Peyer's patch (tissue), 4 donors: ENCODE measurements at regions not wholly inside any gene's neighbourhood (a gene's known extent, or its start where the extent isn't known, plus 50 kb on each side); places are given as distances from the start of the nearest gene placed in this dataset.
"Not testable (repeated sequence)": the region's sequence is repeated elsewhere in the genome, so short reads cannot be mapped to it uniquely, and the experiment has no call there.

Experiments
- DNase-seq, 3 donors: peaks; one replicate each; pipeline ENCODE4 v3.0.0-alpha.2; 2017 to 2019
- H3K27ac ChIP-seq, 4 donors: fragments of 200-600 bp; sonication (generic); one replicate each; pipeline ENCODE4 v1.5.1; 2016 to 2019
- H3K27me3 ChIP-seq, 2 donors: fragments of 200-600 bp; sonication (generic); one replicate each; pipeline ENCODE4 v1.5.1; 2019
- H3K36me3 ChIP-seq, 3 donors: fragments of 200-600 bp; sonication (generic); one replicate each; pipeline ENCODE4 v1.5.1; 2016 to 2019
- H3K4me1 ChIP-seq, 4 donors: fragments of 200-600 bp; sonication (generic); one replicate each; pipeline ENCODE4 v1.5.1; 2016 to 2019
- H3K4me3 ChIP-seq, 4 donors: fragments of 200-600 bp; sonication (generic); 1 replicate in 3 of 4; 2 replicates in 1 of 4; pipeline ENCODE4 v1.5.1; 2016 to 2019; ENCODE audit warnings: mild to moderate bottlenecking in 1 of 4
- H3K9me3 ChIP-seq, 4 donors: fragments of 200-600 bp; sonication (generic); one replicate each; pipeline ENCODE4 v1.5.1; 2016 to 2019; ENCODE audit warnings: mild to moderate bottlenecking in 1 of 4
- CTCF ChIP-seq, 6 experiments: fragments of 450-650 bp in 4 of 6; fragments of 200-600 bp in 2 of 6; sonication (generic) in 1 of 6; IDR thresholded peaks; one replicate each; pipeline ENCODE4 v1.5.1; 2017 to 2019; ENCODE audit warnings: antibody characterized with exemption in 6 of 6, mild to moderate bottlenecking in 3 of 6, moderate library complexity in 1 of 6
- POLR2A ChIP-seq, 2 donors: fragments of 450-650 bp; IDR thresholded peaks; one replicate each; pipeline ENCODE4 v1.5.1; 2017; ENCODE audit warnings: antibody characterized with exemption in 2 of 2, mild to moderate bottlenecking in 2 of 2, moderate library complexity in 2 of 2

- no peak overlapping the region for H3K27ac ChIP-seq
- no peaks in the 10 kb centered on the region for H3K4me1 ChIP-seq
- no peak for DNase-seq
- no peaks in the 10 kb centered on the region for H3K27me3 ChIP-seq
- TF ChIP-seq CTCF (IDR thresholded peaks at IDR 0.05), result no peak
- H3K36me3 ChIP-seq, result no peaks in the 10 kb centered on the region
- no peaks in the 10 kb centered on the region for H3K9me3 ChIP-seq
- no peak overlapping the region for H3K4me3 ChIP-seq
Observed at GRCh38 chr16:13351601-13352217, 450.3 kb downstream of the SHISA9 start.

GRCh38 chr16:13352796-13353195, 451.4 kb downstream of the SHISA9 start:
- H3K4me3 ChIP-seq, DNase-seq, H3K27me3 ChIP-seq, H3K4me1 ChIP-seq, H3K27ac ChIP-seq, H3K36me3 ChIP-seq, H3K9me3 ChIP-seq: not testable (repeated sequence)

- DNase-seq, H3K36me3 ChIP-seq, H3K9me3 ChIP-seq, H3K4me3 ChIP-seq, H3K4me1 ChIP-seq, H3K27me3 ChIP-seq, H3K27ac ChIP-seq: not testable (repeated sequence)
Observed at GRCh38 chr16:13357842-13358241, 456.4 kb downstream of the SHISA9 start.

- no peak for DNase-seq
- H3K4me3 ChIP-seq, result no peak overlapping the region
- no peak for TF ChIP-seq CTCF (IDR thresholded peaks at IDR 0.05)
- TF ChIP-seq POLR2A (IDR thresholded peaks at IDR 0.05), result no peak
- peaks cover 0 to 7% (median 0%) of the 10 kb centered on the region in 4 donors for H3K9me3 ChIP-seq
- H3K27ac ChIP-seq, result no peak overlapping the region
- no peaks in the 10 kb centered on the region for H3K27me3 ChIP-seq
- H3K36me3 ChIP-seq, result no peaks in the 10 kb centered on the region
- no peaks in the 10 kb centered on the region for H3K4me1 ChIP-seq
Observed at GRCh38 chr16:13359835-13360234, 458.4 kb downstream of the SHISA9 start.

- no peaks in the 10 kb centered on the region for H3K4me1 ChIP-seq
- H3K27me3 ChIP-seq, result no peaks in the 10 kb centered on the region
- no peaks in the 10 kb centered on the region for H3K36me3 ChIP-seq
- no peak overlapping the region for H3K4me3 ChIP-seq
- TF ChIP-seq POLR2A (IDR thresholded peaks at IDR 0.05), result no peak
- no peak for TF ChIP-seq CTCF (IDR thresholded peaks at IDR 0.05)
- no peak for DNase-seq
- no peak overlapping the region for H3K27ac ChIP-seq
- no peaks in the 10 kb centered on the region for H3K9me3 ChIP-seq
Observed at GRCh38 chr16:13372421-13372820, 471.0 kb downstream of the SHISA9 start.

GRCh38 chr16:13376174-13376573, 474.8 kb downstream of the SHISA9 start:
- TF ChIP-seq POLR2A (IDR thresholded peaks at IDR 0.05) (no peak), CTCF (IDR thresholded peaks at IDR 0.05) (no peak)
- Histone ChIP-seq H3K36me3 (no peaks in the 10 kb centered on the region), H3K27me3 (no peaks in the 10 kb centered on the region), H3K4me3 (no peak overlapping the region), H3K4me1 (no peaks in the 10 kb centered on the region), H3K9me3 (no peaks in the 10 kb centered on the region), H3K27ac (no peak overlapping the region)
- no peak for DNase-seq

GRCh38 chr16:13377143-13377542, 475.7 kb downstream of the SHISA9 start:
- Histone ChIP-seq H3K27me3 (no peaks in the 10 kb centered on the region), H3K4me1 (no peaks in the 10 kb centered on the region), H3K36me3 (no peaks in the 10 kb centered on the region), H3K27ac (no peak overlapping the region), H3K4me3 (no peak overlapping the region), H3K9me3 (no peaks in the 10 kb centered on the region)
- no peak for TF ChIP-seq POLR2A (IDR thresholded peaks at IDR 0.05)
- TF ChIP-seq CTCF (IDR thresholded peaks at IDR 0.05), result no peak
- DNase-seq, result no peak
